Psoas muscle (tissue), 7 donors: ENCODE measurements at regions not wholly inside any gene's neighbourhood (a gene's known extent, or its start where the extent isn't known, plus 50 kb on each side); places are given as distances from the start of the nearest gene placed in this dataset.

ENCODE experiments used
- ATAC-seq, 4 donors: fragments of 200-7000 bp; cut with Tn5 transposase; one replicate each; pipeline ENCODE4 v1.9.1; 2020; ENCODE audit warnings: moderate library complexity in 3 of 4, mild to moderate bottlenecking in 2 of 4
- DNase-seq, 2 donors: peaks; one replicate each; pipeline ENCODE4 v3.0.0-alpha.2; 2020
- H3K27ac ChIP-seq: fragments of 200-600 bp; one replicate; pipeline ENCODE4 v1.8.0; 2022
- H3K27me3 ChIP-seq, 3 donors: fragments of 200-600 bp in 1 of 3; one replicate each; pipeline versions ENCODE4 v1.6.1 to v1.8.0; 2013 to 2022; ENCODE audit warnings: low read length in 2 of 3, mild to moderate bottlenecking in 2 of 3, moderate library complexity in 1 of 3; ENCODE audit not compliant: insufficient read depth in 3 of 3
- H3K36me3 ChIP-seq, 2 donors: fragments of 200-600 bp in 1 of 2; one replicate each; pipeline versions ENCODE4 v1.6.1 to v1.8.0; 2013 to 2022; ENCODE audit warnings: low read depth in 1 of 2, mild to moderate bottlenecking in 1 of 2, moderate library complexity in 1 of 2; ENCODE audit not compliant: insufficient read depth in 1 of 2
- H3K4me1 ChIP-seq: fragments of 200-600 bp; one replicate; pipeline ENCODE4 v1.8.0; 2022
- H3K4me3 ChIP-seq: fragments of 200-600 bp; one replicate; pipeline ENCODE4 v1.8.0; 2022; ENCODE audit warnings: mild to moderate bottlenecking
- H3K9me3 ChIP-seq: fragments of 200-600 bp; one replicate; pipeline ENCODE4 v1.8.0; 2022
- WGBS, 3 donors: extraction: QIAGEN DNeasy Blood & Tissue Kit; methylation state at CpG; one replicate each; pipeline versions ENCODE4 v1.1.6 to v1.1.7; 2013; 5-methylcytosine and 5-hydroxymethylcytosine counted together
- intact Hi-C, 2 donors: fragments of 100-400 bp; cut with DNase I; formaldehyde crosslinking; loops; one replicate each; pipeline versions ENCODE4 v1.11.0 to v1.14.2; 2022
- TF ChIP-seq, protein P1 (sequence below): fragments of 200-600 bp; IDR thresholded peaks from one replicate; pipeline ENCODE4 v1.8.0; 2022; ENCODE audit warnings: antibody characterized with exemption
- donor health status: healthy with polysubstance abuse.
- donor health status: DM: no; HTN: no; CAD: no; lungs with moderate emphysema.
- donor health status: Bipolar disorder and iron deficiency.
- donor health status: healthy.
- donor health status: DM: yes; HTN: yes; CAD: no.
- donor health status: DM: no; HTN: no; CAD: no.
- donor health status: DM: yes; HTN: yes; CAD: no.

- TF ChIP-seq, protein P1, sequence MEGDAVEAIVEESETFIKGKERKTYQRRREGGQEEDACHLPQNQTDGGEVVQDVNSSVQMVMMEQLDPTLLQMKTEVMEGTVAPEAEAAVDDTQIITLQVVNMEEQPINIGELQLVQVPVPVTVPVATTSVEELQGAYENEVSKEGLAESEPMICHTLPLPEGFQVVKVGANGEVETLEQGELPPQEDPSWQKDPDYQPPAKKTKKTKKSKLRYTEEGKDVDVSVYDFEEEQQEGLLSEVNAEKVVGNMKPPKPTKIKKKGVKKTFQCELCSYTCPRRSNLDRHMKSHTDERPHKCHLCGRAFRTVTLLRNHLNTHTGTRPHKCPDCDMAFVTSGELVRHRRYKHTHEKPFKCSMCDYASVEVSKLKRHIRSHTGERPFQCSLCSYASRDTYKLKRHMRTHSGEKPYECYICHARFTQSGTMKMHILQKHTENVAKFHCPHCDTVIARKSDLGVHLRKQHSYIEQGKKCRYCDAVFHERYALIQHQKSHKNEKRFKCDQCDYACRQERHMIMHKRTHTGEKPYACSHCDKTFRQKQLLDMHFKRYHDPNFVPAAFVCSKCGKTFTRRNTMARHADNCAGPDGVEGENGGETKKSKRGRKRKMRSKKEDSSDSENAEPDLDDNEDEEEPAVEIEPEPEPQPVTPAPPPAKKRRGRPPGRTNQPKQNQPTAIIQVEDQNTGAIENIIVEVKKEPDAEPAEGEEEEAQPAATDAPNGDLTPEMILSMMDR, result no peak
- Histone ChIP-seq H3K27ac (no peak overlapping the region), H3K27me3 (no peaks in the 10 kb centered on the region), H3K9me3 (no peaks in the 10 kb centered on the region), H3K36me3 (no peaks in the 10 kb centered on the region), H3K4me1 (peaks cover 11% of the 10 kb centered on the region), H3K4me3 (no peak overlapping the region)
- intact Hi-C loops, result loop anchor here in 1 of 2 donors (5.0 to 10.0 kb wide), 2 partner anchors 179 to 367 kb away; no protein-coding TSS in a partner anchor
- ATAC-seq (no peak), DNase-seq (no peak)
- WGBS, 3 donors, result 91 to 95% (median 93%) methylated on average over 2 of the region's 2 CpGs
Observed at GRCh38 chr6:133187657-133188453, 53.3 kb upstream of the EYA4 start.

GRCh38 chr6:133190912-133191311, 50.2 kb upstream of the EYA4 start:
- H3K36me3 ChIP-seq, result no peaks in the 10 kb centered on the region
- no peak overlapping the region for H3K27ac ChIP-seq
- H3K4me1 ChIP-seq, result peaks cover 11% of the 10 kb centered on the region
- DNase-seq (no peak), ATAC-seq (peak in 2 of 4 donors; percentile 53 to 62)
- TF ChIP-seq, protein P1, result no peak
- no peak overlapping the region for H3K4me3 ChIP-seq
- no peaks in the 10 kb centered on the region for H3K27me3 ChIP-seq
- WGBS, 3 donors, result 66 to 71% (median 66%) methylated on average over 3 of the region's 3 CpGs
- intact Hi-C loops, result loop anchor here (5.0 to 10.0 kb wide), 2 partner anchors 176 to 324 kb away; no protein-coding TSS in a partner anchor
- H3K9me3 ChIP-seq, result no peaks in the 10 kb centered on the region

GRCh38 chr6:133191323-133191722, 49.8 kb upstream of the EYA4 start:
- Histone ChIP-seq H3K4me3 (no peak overlapping the region), H3K27ac (no peak overlapping the region), H3K9me3 (no peaks in the 10 kb centered on the region), H3K4me1 (peaks cover 11% of the 10 kb centered on the region), H3K36me3 (no peaks in the 10 kb centered on the region), H3K27me3 (no peaks in the 10 kb centered on the region)
- TF ChIP-seq, protein P1, result no peak
- intact Hi-C loops, result loop anchor here (5.0 to 10.0 kb wide), 2 partner anchors 176 to 323 kb away; no protein-coding TSS in a partner anchor
- 5 to 14% (median 8%) methylated on average over 2 of the region's 2 CpGs for WGBS, 3 donors
- ATAC-seq, result peak in 2 of 4 donors; percentile 70
- no peak for DNase-seq
